ENCODE measurements at regions not wholly inside any gene's neighbourhood (a gene's known extent, or its start where the extent isn't known, plus 50 kb on each side); places are given as distances from the start of the nearest gene placed in this dataset.

DNA sequence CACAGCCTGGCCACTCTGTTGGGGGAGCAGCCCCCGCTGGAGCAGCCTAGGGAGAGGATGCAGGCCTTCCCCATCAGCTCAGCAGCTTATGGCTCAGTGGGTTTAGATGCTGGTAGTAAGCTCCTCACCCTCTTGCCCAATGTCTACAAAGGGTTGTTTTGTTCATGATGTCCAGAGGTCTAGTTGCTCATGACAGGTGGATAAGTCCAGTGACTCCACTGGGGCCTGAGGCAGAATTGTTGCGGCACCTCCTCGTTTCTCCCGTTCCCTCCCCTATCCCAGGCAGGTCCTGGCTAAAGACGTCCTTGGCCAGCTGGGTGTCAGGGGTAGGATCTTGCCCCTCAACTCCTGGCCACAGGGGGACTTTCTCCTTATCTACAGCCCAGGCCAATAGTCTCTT lies 233.5 kb upstream of the B3GAT1 start:
- H3K4me1 ChIP-seq (replicated peaks in 1 of 4; ENCODE audit: control insufficient read depth in 3 of 4, insufficient read depth in 4 of 4, low read length in 3 of 4), result peaks cover 0 to 19% (median 4%) of the 10 kb centered on the region in 4 experiments; a peak in 6 of 7 replicates
- no peak overlapping the region for H3K9ac ChIP-seq (replicated peaks in 1 of 4; ENCODE audit: extremely low read depth in 1 of 4, low read depth in 3 of 4, low read length in 3 of 4)
- CTCF ChIA-PET (ENCODE audit: partially characterized antibody), result interaction anchor here (0.9 to 1.6 kb wide), 6 partner anchors 13 to 303 kb away, joined by 3 to 4 read pairs (median 3); no protein-coding TSS in a partner anchor
- POLR2A ChIA-PET (ENCODE audit: partially characterized antibody), result no interaction called here
- no peaks in the 10 kb centered on the region for H3K9me3 ChIP-seq (ENCODE audit: insufficient read depth in 2 of 2, low read depth in 1 of 2, low read length in 1 of 2)
- no peak overlapping the region for H2BK12ac ChIP-seq (ENCODE audit: low read depth, low read length)
- no peak overlapping the region for H3K14ac ChIP-seq (ENCODE audit: insufficient read length)
- TF ChIP-seq CHD1 (IDR thresholded peaks at IDR 0.05; ENCODE audit: low read depth, low read length), result no peak
- no peak for TF ChIP-seq PHF8 (conservative IDR thresholded peaks at IDR 0.05; ENCODE audit: low read depth, low read length)
- no peak for TF ChIP-seq JUND (IDR thresholded peaks at IDR 0.05; ENCODE audit: low read length)
- no peak for TF ChIP-seq RFX5 (IDR thresholded peaks at IDR 0.05; ENCODE audit: borderline replicate concordance, low read depth, low read length)
- H3K56ac ChIP-seq (replicated peaks; ENCODE audit: insufficient read length, low read depth, low read length), result no peak overlapping the region
- no peak for DNase-seq (ENCODE audit: low read depth in 1 of 2, low spot score in 2 of 2)
- no peaks in the 10 kb centered on the region for H3K79me1 ChIP-seq (ENCODE audit: low read depth, low read length)
- no peak overlapping the region for H3K4me3 ChIP-seq (ENCODE audit: extremely low read depth in 1 of 4, insufficient read depth in 2 of 4, low read depth in 3 of 4, low read length in 4 of 4)
- H3K18ac ChIP-seq (ENCODE audit: extremely low read depth, low read length), result no peak overlapping the region
- H3K4ac ChIP-seq (replicated peaks; ENCODE audit: insufficient read length, low read depth, low read length), result no peak overlapping the region
- H3K4me2 ChIP-seq (ENCODE audit: insufficient read depth in 1 of 2, low read depth in 2 of 2, low read length in 2 of 2), result no peak overlapping the region
- H2AK5ac ChIP-seq (ENCODE audit: low read depth, low read length), result no peak overlapping the region
- WGBS, 2 experiments (ENCODE audit: extremely low coverage in 1 of 2, insufficient coverage in 1 of 2, insufficient read length in 1 of 2, insufficient replicate concordance in 2 of 2, low coverage in 1 of 2, low lambda C conversion rate in 2 of 2, missing lambda C conversion rate in 1 of 2), result 92% methylated on average over 5 of the region's 5 CpGs; no CpG with 5 or more reads in 1 of the 2 experiments
- H3K79me2 ChIP-seq (ENCODE audit: control insufficient read depth in 1 of 2, insufficient read depth in 2 of 2, low read length in 2 of 2), result no peaks in the 10 kb centered on the region
- H3K27me3 ChIP-seq (replicated peaks in 1 of 4; ENCODE audit: control insufficient read depth in 3 of 4, extremely low read depth in 1 of 4, insufficient read depth in 3 of 4, low read length in 3 of 4), result peaks cover 0 to 2% (median 0%) of the 10 kb centered on the region in 4 experiments; a peak in 1 of 7 replicates
- no peak overlapping the region for H2BK120ac ChIP-seq (replicated peaks; ENCODE audit: low read depth, low read length)
- FAIRE-seq, result no peak
- H2BK15ac ChIP-seq (ENCODE audit: low read length), result no peak overlapping the region
- H4K5ac ChIP-seq (ENCODE audit: insufficient read length, low read depth, low read length), result no peak overlapping the region
- no peaks in the 10 kb centered on the region for H4K20me1 ChIP-seq (replicated peaks in 1 of 2; ENCODE audit: control insufficient read depth in 1 of 2, insufficient read depth in 2 of 2, low read length in 2 of 2)
- H4K91ac ChIP-seq (replicated peaks; ENCODE audit: insufficient read length, low read length), result no peak overlapping the region
- no peak overlapping the region for H2BK5ac ChIP-seq (ENCODE audit: low read depth, low read length)
- H3K36me3 ChIP-seq (ENCODE audit: control insufficient read depth in 2 of 4, insufficient read depth in 4 of 4, low read length in 3 of 4), result no peaks in the 10 kb centered on the region
- no peak overlapping the region for H2BK20ac ChIP-seq (ENCODE audit: low read length)
- H3K23ac ChIP-seq (ENCODE audit: insufficient read length), result no peak overlapping the region
- H3K23me2 ChIP-seq (ENCODE audit: low read depth, low read length), result no peaks in the 10 kb centered on the region; the same call in 1 of the 2 replicates
- H2AFZ ChIP-seq (ENCODE audit: low read length), result no peak overlapping the region
- H3K27ac ChIP-seq (ENCODE audit: low read depth, low read length), result no peak overlapping the region
- no peak overlapping the region for H4K8ac ChIP-seq (ENCODE audit: extremely low read depth, insufficient read depth, low read length)
